ENCODE measurements at regions not wholly inside any gene's neighbourhood (a gene's known extent, or its start where the extent isn't known, plus 50 kb on each side); places are given as distances from the start of the nearest gene placed in this dataset.

GRCh38 chr2:139850254-139850890 lies 1070.2 kb upstream of the NXPH2 start:
- DNase-seq (ENCODE audit: insufficient read length, low spot score) (no peak), FAIRE-seq (no peak)

- no peak for FAIRE-seq
Observed at GRCh38 chr2:139836769-139837168, 1056.6 kb upstream of the NXPH2 start.

GRCh38 chr2:139835101-139835500 lies 1054.9 kb upstream of the NXPH2 start:
- no peak for DNase-seq (ENCODE audit: insufficient read length, low spot score)
- no peak for FAIRE-seq

More at GRCh38 chr2:139836769-139837168, 1056.6 kb upstream of the NXPH2 start:
- DNase-seq (ENCODE audit: insufficient read length, low spot score): no peak

GRCh38 chr2:139828011-139828410 lies 1047.8 kb upstream of the NXPH2 start:
- no peak for DNase-seq (ENCODE audit: insufficient read length, low spot score)
- no peak for FAIRE-seq

GRCh38 chr2:139825726-139826125 lies 1045.5 kb upstream of the NXPH2 start:
- FAIRE-seq (no peak), DNase-seq (ENCODE audit: insufficient read length, low spot score) (no peak)

GRCh38 chr2:139819273-139819796 lies 1039.1 kb upstream of the NXPH2 start:
- no peak for FAIRE-seq
- DNase-seq (ENCODE audit: insufficient read length, low spot score): no peak

- FAIRE-seq: no peak
- DNase-seq (ENCODE audit: insufficient read length, low spot score): no peak
Observed at GRCh38 chr2:139814458-139814857, 1034.3 kb upstream of the NXPH2 start.

- FAIRE-seq: no peak
- DNase-seq (ENCODE audit: insufficient read length, low spot score): no peak
Observed at GRCh38 chr2:139813340-139813739, 1033.2 kb upstream of the NXPH2 start.

GRCh38 chr2:139805441-139805840 lies 1025.3 kb upstream of the NXPH2 start:
- FAIRE-seq: no peak

GRCh38 chr2:139798391-139798790 lies 1018.2 kb upstream of the NXPH2 start:
- FAIRE-seq (no peak), DNase-seq (ENCODE audit: insufficient read length, low spot score) (no peak)

More at GRCh38 chr2:139805441-139805840, 1025.3 kb upstream of the NXPH2 start:
- DNase-seq (ENCODE audit: insufficient read length, low spot score): no peak

- FAIRE-seq (no peak), DNase-seq (ENCODE audit: insufficient read length, low spot score) (peak; percentile 3)
Observed at GRCh38 chr2:139790807-139791752, 1010.9 kb upstream of the NXPH2 start.

GRCh38 chr2:139790136-139790535 lies 1009.9 kb upstream of the NXPH2 start:
- DNase-seq (ENCODE audit: insufficient read length, low spot score) (no peak), FAIRE-seq (no peak)

GRCh38 chr2:139778732-139779131 lies 998.5 kb upstream of the NXPH2 start:
- no peak for FAIRE-seq

GRCh38 chr2:139773720-139774277 lies 993.6 kb upstream of the NXPH2 start:
- no peak for DNase-seq (ENCODE audit: insufficient read length, low spot score)

More at GRCh38 chr2:139778732-139779131, 998.5 kb upstream of the NXPH2 start:
- no peak for DNase-seq (ENCODE audit: insufficient read length, low spot score)

GRCh38 chr2:139769633-139770032 lies 989.4 kb upstream of the NXPH2 start:
- no peak for FAIRE-seq
- DNase-seq (ENCODE audit: insufficient read length, low spot score): no peak

More at GRCh38 chr2:139773720-139774277, 993.6 kb upstream of the NXPH2 start:
- FAIRE-seq: no peak

GRCh38 chr2:139763705-139764104 lies 983.5 kb upstream of the NXPH2 start:
- no peak for FAIRE-seq
- no peak for DNase-seq (ENCODE audit: insufficient read length, low spot score)

- FAIRE-seq (no peak), DNase-seq (ENCODE audit: insufficient read length, low spot score) (no peak)
Observed at GRCh38 chr2:139759000-139759505, 978.9 kb upstream of the NXPH2 start.

- DNase-seq (ENCODE audit: insufficient read length, low spot score) (no peak), FAIRE-seq (no peak)
Observed at GRCh38 chr2:139746901-139747300, 966.7 kb upstream of the NXPH2 start.

GRCh38 chr2:139744273-139744672 lies 964.1 kb upstream of the NXPH2 start:
- FAIRE-seq: no peak
- no peak for DNase-seq (ENCODE audit: insufficient read length, low spot score)

- DNase-seq (ENCODE audit: insufficient read length, low spot score): no peak
- no peak for FAIRE-seq
Observed at GRCh38 chr2:139742216-139743172, 962.3 kb upstream of the NXPH2 start.
